ENCODE measurements at regions not wholly inside any gene's neighbourhood (a gene's known extent, or its start where the extent isn't known, plus 50 kb on each side); places are given as distances from the start of the nearest gene placed in this dataset.

DNA sequence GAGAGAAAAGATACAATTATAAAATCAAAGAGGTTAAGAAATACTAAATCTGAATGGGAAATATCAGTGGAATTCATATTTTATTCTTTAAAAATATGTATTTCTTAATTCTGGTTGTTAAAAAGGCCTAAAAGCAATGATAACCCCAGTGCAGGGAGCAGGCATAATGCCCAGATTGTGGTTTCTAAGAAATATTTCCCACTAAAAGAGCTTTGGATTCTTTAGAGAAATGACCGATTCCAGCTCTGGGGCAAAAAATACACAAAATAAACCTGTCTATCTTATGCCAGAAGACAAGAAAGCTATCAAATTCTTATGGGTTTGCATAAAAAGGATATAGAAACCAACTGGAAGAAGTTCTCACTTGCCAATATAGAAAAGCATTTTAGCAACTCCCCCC is 71.6 kb downstream of the PDE6H start:
- TF ChIP-seq, protein P1, sequence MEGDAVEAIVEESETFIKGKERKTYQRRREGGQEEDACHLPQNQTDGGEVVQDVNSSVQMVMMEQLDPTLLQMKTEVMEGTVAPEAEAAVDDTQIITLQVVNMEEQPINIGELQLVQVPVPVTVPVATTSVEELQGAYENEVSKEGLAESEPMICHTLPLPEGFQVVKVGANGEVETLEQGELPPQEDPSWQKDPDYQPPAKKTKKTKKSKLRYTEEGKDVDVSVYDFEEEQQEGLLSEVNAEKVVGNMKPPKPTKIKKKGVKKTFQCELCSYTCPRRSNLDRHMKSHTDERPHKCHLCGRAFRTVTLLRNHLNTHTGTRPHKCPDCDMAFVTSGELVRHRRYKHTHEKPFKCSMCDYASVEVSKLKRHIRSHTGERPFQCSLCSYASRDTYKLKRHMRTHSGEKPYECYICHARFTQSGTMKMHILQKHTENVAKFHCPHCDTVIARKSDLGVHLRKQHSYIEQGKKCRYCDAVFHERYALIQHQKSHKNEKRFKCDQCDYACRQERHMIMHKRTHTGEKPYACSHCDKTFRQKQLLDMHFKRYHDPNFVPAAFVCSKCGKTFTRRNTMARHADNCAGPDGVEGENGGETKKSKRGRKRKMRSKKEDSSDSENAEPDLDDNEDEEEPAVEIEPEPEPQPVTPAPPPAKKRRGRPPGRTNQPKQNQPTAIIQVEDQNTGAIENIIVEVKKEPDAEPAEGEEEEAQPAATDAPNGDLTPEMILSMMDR (IDR thresholded peaks at IDR 0.05 in 2 of 3, conservative IDR thresholded peaks at IDR 0.05 in 1 of 3; ENCODE audit: control insufficient read depth in 2 of 3, extremely low read depth in 1 of 3, insufficient read depth in 1 of 3, low read depth in 3 of 3, low read length in 3 of 3), result no peak
- TF ChIP-seq CHD2 (IDR thresholded peaks at IDR 0.05; ENCODE audit: borderline replicate concordance, low read depth, low read length), result no peak
- TF ChIP-seq JUNB (IDR thresholded peaks at IDR 0.05), result no peak
- no peak for TF ChIP-seq SP1 (IDR thresholded peaks at IDR 0.05; ENCODE audit: low read depth, low read length)
- TF ChIP-seq CHD4 (IDR thresholded peaks at IDR 0.05), result no peak
- TF ChIP-seq ZNF217 (IDR thresholded peaks at IDR 0.05), result no peak
- TF ChIP-seq, protein P2, sequence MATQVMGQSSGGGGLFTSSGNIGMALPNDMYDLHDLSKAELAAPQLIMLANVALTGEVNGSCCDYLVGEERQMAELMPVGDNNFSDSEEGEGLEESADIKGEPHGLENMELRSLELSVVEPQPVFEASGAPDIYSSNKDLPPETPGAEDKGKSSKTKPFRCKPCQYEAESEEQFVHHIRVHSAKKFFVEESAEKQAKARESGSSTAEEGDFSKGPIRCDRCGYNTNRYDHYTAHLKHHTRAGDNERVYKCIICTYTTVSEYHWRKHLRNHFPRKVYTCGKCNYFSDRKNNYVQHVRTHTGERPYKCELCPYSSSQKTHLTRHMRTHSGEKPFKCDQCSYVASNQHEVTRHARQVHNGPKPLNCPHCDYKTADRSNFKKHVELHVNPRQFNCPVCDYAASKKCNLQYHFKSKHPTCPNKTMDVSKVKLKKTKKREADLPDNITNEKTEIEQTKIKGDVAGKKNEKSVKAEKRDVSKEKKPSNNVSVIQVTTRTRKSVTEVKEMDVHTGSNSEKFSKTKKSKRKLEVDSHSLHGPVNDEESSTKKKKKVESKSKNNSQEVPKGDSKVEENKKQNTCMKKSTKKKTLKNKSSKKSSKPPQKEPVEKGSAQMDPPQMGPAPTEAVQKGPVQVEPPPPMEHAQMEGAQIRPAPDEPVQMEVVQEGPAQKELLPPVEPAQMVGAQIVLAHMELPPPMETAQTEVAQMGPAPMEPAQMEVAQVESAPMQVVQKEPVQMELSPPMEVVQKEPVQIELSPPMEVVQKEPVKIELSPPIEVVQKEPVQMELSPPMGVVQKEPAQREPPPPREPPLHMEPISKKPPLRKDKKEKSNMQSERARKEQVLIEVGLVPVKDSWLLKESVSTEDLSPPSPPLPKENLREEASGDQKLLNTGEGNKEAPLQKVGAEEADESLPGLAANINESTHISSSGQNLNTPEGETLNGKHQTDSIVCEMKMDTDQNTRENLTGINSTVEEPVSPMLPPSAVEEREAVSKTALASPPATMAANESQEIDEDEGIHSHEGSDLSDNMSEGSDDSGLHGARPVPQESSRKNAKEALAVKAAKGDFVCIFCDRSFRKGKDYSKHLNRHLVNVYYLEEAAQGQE (IDR thresholded peaks at IDR 0.05; ENCODE audit: low read depth, low read length), result no peak
- no peak for TF ChIP-seq ZNF274 (IDR thresholded peaks at IDR 0.05; ENCODE audit: insufficient read depth, insufficient read length)
